Neural cell (in vitro differentiated cells): ENCODE measurements at regions not wholly inside any gene's neighbourhood (a gene's known extent, or its start where the extent isn't known, plus 50 kb on each side); places are given as distances from the start of the nearest gene placed in this dataset.

Experiments used
- H2AFZ ChIP-seq: fragments of 200-600, 300-800 bp; sonication (generic), shearing (Covaris generic); 2 replicates; pipeline ENCODE4 v1.6.0; 2014; ENCODE audit warnings: low read depth, mild to moderate bottlenecking, antibody characterized with exemption, low read length, moderate library complexity
- H3F3A ChIP-seq: fragments of 200-600 bp; shearing (Covaris generic); 2 replicates; pipeline ENCODE4 v1.6.1; 2016; ENCODE audit warnings: mild to moderate bottlenecking, moderate library complexity, mixed read lengths, antibody characterized with exemption, low read length; ENCODE audit not compliant: insufficient read depth, poor library complexity, severe bottlenecking
- H3K27ac ChIP-seq: fragments of 200-600, 300-800 bp; sonication (generic), shearing (Covaris generic); 2 replicates; pipeline ENCODE4 v1.5.1; 2014; ENCODE audit warnings: mild to moderate bottlenecking, low read length, moderate library complexity
- H3K27me3 ChIP-seq: fragments of 300-800, 200-600 bp; sonication (generic), shearing (Covaris generic); 2 replicates; pipeline ENCODE4 v1.6.0; 2014; ENCODE audit warnings: mild to moderate bottlenecking, low read depth, low read length, moderate library complexity; ENCODE audit not compliant: insufficient read depth
- H3K36me3 ChIP-seq: fragments of 300-800, 200-600 bp; sonication (generic), shearing (Covaris generic); 2 replicates; pipeline ENCODE4 v1.5.1; 2014; ENCODE audit warnings: mild to moderate bottlenecking, antibody characterized with exemption, low read length, moderate library complexity; ENCODE audit not compliant: insufficient read depth
- H3K4me2 ChIP-seq: fragments of 300-800, 200-600 bp; sonication (generic), shearing (Covaris generic); 2 replicates; pipeline ENCODE4 v1.6.0; 2014; ENCODE audit warnings: mild to moderate bottlenecking, low read length
- H3K4me3 ChIP-seq: fragments of 300-800, 200-600 bp; sonication (generic), shearing (Covaris generic); 2 replicates; pipeline ENCODE4 v1.5.1; 2014; ENCODE audit warnings: mild to moderate bottlenecking, low read length, moderate library complexity
- H3K79me2 ChIP-seq: fragments of 200-600 bp; shearing (Covaris generic); replicated peaks from 2 replicates; pipeline ENCODE4 v1.6.0; 2014; ENCODE audit warnings: mild to moderate bottlenecking, low read length, moderate library complexity; ENCODE audit not compliant: insufficient read depth
- H3K9ac ChIP-seq: fragments of 300-800, 200-600 bp; sonication (generic), shearing (Covaris generic); 2 replicates; pipeline ENCODE4 v1.6.1; 2016; ENCODE audit warnings: mild to moderate bottlenecking, low read length, mixed read lengths
- H3K9me2 ChIP-seq: fragments of 200-600 bp; shearing (Covaris generic); 2 replicates; pipeline ENCODE4 v1.6.1; 2016; ENCODE audit warnings: mild to moderate bottlenecking, low read length, mixed read lengths; ENCODE audit not compliant: insufficient read depth
- H3K9me3 ChIP-seq: fragments of 200-600, 300-800 bp; sonication (generic), shearing (Covaris generic); 2 replicates; pipeline ENCODE4 v1.6.1; 2016; ENCODE audit warnings: mild to moderate bottlenecking, mixed run types, low read length, moderate library complexity, mixed read lengths
- H4K20me1 ChIP-seq: fragments of 200-600 bp; shearing (Covaris generic); 2 replicates; pipeline ENCODE4 v1.6.1; 2016; ENCODE audit warnings: mild to moderate bottlenecking, mixed run types; ENCODE audit not compliant: insufficient read depth
- EP300 ChIP-seq: fragments of 450-650 bp; conservative IDR thresholded peaks from 2 replicates; pipeline ENCODE4 v1.6.1; 2014; ENCODE audit warnings: antibody characterized with exemption, mild to moderate bottlenecking, moderate library complexity; ENCODE audit not compliant: poor library complexity, severe bottlenecking
- EZH2 ChIP-seq: fragments of 200-600, 300-800 bp; shearing (Covaris generic), sonication (generic); IDR thresholded peaks from 2 replicates; pipeline ENCODE4 v1.6.1; 2014; ENCODE audit warnings: antibody characterized with exemption, low read length, borderline replicate concordance, mild to moderate bottlenecking; ENCODE audit not compliant: insufficient read depth, poor library complexity, severe bottlenecking
- MXI1 ChIP-seq: fragments of 450-650 bp; conservative IDR thresholded peaks from 2 replicates; pipeline ENCODE4 v1.6.1; 2014; ENCODE audit warnings: antibody characterized with exemption, mild to moderate bottlenecking; ENCODE audit not compliant: poor library complexity, severe bottlenecking
- POLR2AphosphoS5 ChIP-seq: IDR thresholded peaks from 2 replicates; pipeline ENCODE4 v1.6.1; 2012
- RAD21 ChIP-seq: fragments of 450-650 bp; conservative IDR thresholded peaks from 2 replicates; pipeline ENCODE4 v1.6.1; 2014; ENCODE audit warnings: antibody characterized with exemption, mild to moderate bottlenecking, moderate library complexity
- SMC3 ChIP-seq: fragments of 450-650 bp; conservative IDR thresholded peaks from 2 replicates; pipeline ENCODE4 v1.6.1; 2014; ENCODE audit warnings: antibody characterized with exemption, mild to moderate bottlenecking, moderate library complexity; ENCODE audit not compliant: poor library complexity
- TAF1 ChIP-seq: IDR thresholded peaks from 2 replicates; pipeline ENCODE4 v1.6.1; 2012; ENCODE audit warnings: low read depth
- TF ChIP-seq, protein P1 (sequence below): IDR thresholded peaks from 2 replicates; pipeline ENCODE4 v1.6.1; 2012; ENCODE audit warnings: borderline replicate concordance
- TF ChIP-seq, protein P2 (sequence below): fragments of 450-650 bp; IDR thresholded peaks from 2 replicates; pipeline ENCODE4 v1.5.1; 2014; ENCODE audit warnings: antibody characterized with exemption, mild to moderate bottlenecking, moderate library complexity; ENCODE audit not compliant: poor library complexity, severe bottlenecking

DNA sequence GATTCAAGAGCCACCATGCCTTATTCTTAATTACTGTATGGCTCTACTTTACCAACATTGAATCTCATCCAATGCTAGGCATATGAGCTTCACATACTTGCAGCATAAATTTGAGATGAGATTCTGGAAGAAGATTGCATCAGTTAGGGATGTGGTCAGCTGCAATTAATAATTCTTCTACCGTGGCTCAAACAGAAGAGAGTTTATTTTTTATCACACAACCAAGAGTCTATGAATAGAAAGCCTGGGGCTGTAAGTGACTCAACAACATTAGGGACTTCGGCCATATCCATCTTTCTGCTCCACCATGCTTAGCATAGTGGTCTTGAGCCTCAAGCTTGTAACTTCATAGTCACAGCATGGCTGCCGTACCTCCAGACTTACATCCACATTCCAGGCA, 179.4 kb upstream of the IRX6 start:
- no peaks in the 10 kb centered on the region for H3F3A ChIP-seq
- H3K27ac ChIP-seq = no peak overlapping the region

DNA sequence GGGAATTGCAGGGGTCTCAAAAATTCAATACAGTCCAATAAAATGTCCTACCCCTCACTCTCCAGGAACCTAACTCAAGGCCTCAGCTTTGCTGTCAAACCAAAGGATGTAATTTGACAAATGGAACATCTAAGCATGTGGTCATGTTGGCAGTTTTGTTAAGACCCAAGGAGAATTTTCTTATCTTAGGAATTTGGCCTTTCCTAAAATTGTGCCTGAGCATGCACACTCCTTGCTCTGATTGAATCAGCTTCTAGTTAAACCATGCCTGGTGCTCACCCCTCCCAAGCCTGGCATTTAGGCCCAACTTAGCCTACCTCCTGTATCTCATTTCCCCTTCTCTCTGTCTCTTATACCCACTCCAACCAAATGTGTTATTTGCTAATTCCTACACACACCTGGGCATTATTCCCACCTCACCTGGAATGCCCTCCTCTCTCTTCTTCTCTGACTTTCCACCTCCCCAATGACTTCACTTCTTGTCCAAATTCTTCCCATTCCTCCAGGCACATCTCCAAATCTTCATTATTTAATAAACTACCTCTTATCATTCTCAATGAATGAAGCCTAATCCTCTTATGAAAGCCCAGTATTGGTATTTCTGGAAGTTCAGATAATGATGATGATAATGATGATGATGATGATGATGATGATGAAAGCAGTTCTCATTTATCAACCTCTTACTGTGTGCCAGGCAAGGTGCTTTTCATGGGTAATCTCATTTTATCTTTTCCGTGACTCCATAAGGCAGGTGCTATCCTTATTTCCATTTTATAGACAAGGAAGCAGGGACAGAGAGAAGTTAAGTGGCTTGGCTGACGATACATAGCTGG, 178.0 kb upstream of the IRX6 start:
- H3K27me3 ChIP-seq = no peaks in the 10 kb centered on the region

More for the DNA sequence above, 179.4 kb upstream of the IRX6 start:
- no peak for TF ChIP-seq EZH2
- TF ChIP-seq, protein P1, sequence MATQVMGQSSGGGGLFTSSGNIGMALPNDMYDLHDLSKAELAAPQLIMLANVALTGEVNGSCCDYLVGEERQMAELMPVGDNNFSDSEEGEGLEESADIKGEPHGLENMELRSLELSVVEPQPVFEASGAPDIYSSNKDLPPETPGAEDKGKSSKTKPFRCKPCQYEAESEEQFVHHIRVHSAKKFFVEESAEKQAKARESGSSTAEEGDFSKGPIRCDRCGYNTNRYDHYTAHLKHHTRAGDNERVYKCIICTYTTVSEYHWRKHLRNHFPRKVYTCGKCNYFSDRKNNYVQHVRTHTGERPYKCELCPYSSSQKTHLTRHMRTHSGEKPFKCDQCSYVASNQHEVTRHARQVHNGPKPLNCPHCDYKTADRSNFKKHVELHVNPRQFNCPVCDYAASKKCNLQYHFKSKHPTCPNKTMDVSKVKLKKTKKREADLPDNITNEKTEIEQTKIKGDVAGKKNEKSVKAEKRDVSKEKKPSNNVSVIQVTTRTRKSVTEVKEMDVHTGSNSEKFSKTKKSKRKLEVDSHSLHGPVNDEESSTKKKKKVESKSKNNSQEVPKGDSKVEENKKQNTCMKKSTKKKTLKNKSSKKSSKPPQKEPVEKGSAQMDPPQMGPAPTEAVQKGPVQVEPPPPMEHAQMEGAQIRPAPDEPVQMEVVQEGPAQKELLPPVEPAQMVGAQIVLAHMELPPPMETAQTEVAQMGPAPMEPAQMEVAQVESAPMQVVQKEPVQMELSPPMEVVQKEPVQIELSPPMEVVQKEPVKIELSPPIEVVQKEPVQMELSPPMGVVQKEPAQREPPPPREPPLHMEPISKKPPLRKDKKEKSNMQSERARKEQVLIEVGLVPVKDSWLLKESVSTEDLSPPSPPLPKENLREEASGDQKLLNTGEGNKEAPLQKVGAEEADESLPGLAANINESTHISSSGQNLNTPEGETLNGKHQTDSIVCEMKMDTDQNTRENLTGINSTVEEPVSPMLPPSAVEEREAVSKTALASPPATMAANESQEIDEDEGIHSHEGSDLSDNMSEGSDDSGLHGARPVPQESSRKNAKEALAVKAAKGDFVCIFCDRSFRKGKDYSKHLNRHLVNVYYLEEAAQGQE = no peak
- TF ChIP-seq RAD21 = no peak
- TF ChIP-seq POLR2AphosphoS5 = no peak
- no peak for TF ChIP-seq MXI1
- H3K36me3 ChIP-seq = no peaks in the 10 kb centered on the region
- H2AFZ ChIP-seq = no peak overlapping the region
- H4K20me1 ChIP-seq = no peaks in the 10 kb centered on the region
- no peaks in the 10 kb centered on the region for H3K9me2 ChIP-seq
- no peaks in the 10 kb centered on the region for H3K27me3 ChIP-seq
- H3K4me2 ChIP-seq = no peak overlapping the region
- H3K4me3 ChIP-seq = no peak overlapping the region
- H3K79me2 ChIP-seq = no peaks in the 10 kb centered on the region
- no peaks in the 10 kb centered on the region for H3K9me3 ChIP-seq
- no peak overlapping the region for H3K9ac ChIP-seq

More for the DNA sequence above, 178.0 kb upstream of the IRX6 start:
- H3K79me2 ChIP-seq = no peaks in the 10 kb centered on the region
- no peaks in the 10 kb centered on the region for H4K20me1 ChIP-seq
- H3F3A ChIP-seq = no peaks in the 10 kb centered on the region
- H3K9me3 ChIP-seq = no peaks in the 10 kb centered on the region
- no peak overlapping the region for H3K9ac ChIP-seq
- H2AFZ ChIP-seq = no peak overlapping the region
- no peak overlapping the region for H3K4me3 ChIP-seq
- H3K4me2 ChIP-seq = no peak overlapping the region
- no peaks in the 10 kb centered on the region for H3K9me2 ChIP-seq
- H3K36me3 ChIP-seq = no peaks in the 10 kb centered on the region
- no peak overlapping the region for H3K27ac ChIP-seq
- TF ChIP-seq, protein P1 = no peak
- no peak for TF ChIP-seq RAD21
- TF ChIP-seq EZH2 = no peak
- TF ChIP-seq MXI1 = no peak
- TF ChIP-seq TAF1 = no peak
- no peak for TF ChIP-seq SMC3
- no peak for TF ChIP-seq POLR2AphosphoS5
- no peak for TF ChIP-seq EP300
- TF ChIP-seq, protein P2, sequence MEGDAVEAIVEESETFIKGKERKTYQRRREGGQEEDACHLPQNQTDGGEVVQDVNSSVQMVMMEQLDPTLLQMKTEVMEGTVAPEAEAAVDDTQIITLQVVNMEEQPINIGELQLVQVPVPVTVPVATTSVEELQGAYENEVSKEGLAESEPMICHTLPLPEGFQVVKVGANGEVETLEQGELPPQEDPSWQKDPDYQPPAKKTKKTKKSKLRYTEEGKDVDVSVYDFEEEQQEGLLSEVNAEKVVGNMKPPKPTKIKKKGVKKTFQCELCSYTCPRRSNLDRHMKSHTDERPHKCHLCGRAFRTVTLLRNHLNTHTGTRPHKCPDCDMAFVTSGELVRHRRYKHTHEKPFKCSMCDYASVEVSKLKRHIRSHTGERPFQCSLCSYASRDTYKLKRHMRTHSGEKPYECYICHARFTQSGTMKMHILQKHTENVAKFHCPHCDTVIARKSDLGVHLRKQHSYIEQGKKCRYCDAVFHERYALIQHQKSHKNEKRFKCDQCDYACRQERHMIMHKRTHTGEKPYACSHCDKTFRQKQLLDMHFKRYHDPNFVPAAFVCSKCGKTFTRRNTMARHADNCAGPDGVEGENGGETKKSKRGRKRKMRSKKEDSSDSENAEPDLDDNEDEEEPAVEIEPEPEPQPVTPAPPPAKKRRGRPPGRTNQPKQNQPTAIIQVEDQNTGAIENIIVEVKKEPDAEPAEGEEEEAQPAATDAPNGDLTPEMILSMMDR = no peak
